Ascending aorta (tissue), 2 donors: ENCODE measurements at regions not wholly inside any gene's neighbourhood (a gene's known extent, or its start where the extent isn't known, plus 50 kb on each side); places are given as distances from the start of the nearest gene placed in this dataset.

Experiments
- DNase-seq, 2 donors: peaks; one replicate each; pipeline ENCODE4 v3.0.0-alpha.2; 2019; ENCODE audit warnings: low spot score in 2 of 2
- H3K27ac ChIP-seq, 2 donors: fragments of 200-600 bp; sonication (generic); one replicate each; pipeline ENCODE4 v1.5.1; 2016 to 2017; ENCODE audit warnings: mild to moderate bottlenecking in 1 of 2
- H3K27me3 ChIP-seq: fragments of 200-600 bp; sonication (generic); one replicate; pipeline ENCODE4 v1.5.1; 2017
- H3K36me3 ChIP-seq, 2 donors: fragments of 200-600 bp; sonication (generic); one replicate each; pipeline ENCODE4 v1.5.1; 2016
- H3K4me1 ChIP-seq, 2 donors: fragments of 200-600 bp; sonication (generic); one replicate each; pipeline ENCODE4 v1.5.1; 2016 to 2017; ENCODE audit warnings: mild to moderate bottlenecking in 1 of 2
- H3K4me3 ChIP-seq, 2 donors: fragments of 200-600 bp; sonication (generic); one replicate each; pipeline ENCODE4 v1.5.1; 2016 to 2017; ENCODE audit warnings: mild to moderate bottlenecking in 1 of 2
- H3K9me3 ChIP-seq, 2 donors: fragments of 200-600 bp; sonication (generic); one replicate each; pipeline ENCODE4 v1.5.1; 2016
- intact Hi-C: fragments of 100-400 bp; cut with DNase I; formaldehyde crosslinking; loops from one replicate; pipeline ENCODE4 v1.15.1; 2023
- TF ChIP-seq, protein P1 (sequence below), 3 experiments: fragments of 200-600 bp in 2 of 3; fragments of 450-650 bp in 1 of 3; sonication (generic) in 2 of 3; IDR thresholded peaks; one replicate each; pipeline ENCODE4 v1.5.1; 2016 to 2019; ENCODE audit warnings: antibody characterized with exemption in 3 of 3, mild to moderate bottlenecking in 1 of 3, moderate library complexity in 1 of 3

DNA sequence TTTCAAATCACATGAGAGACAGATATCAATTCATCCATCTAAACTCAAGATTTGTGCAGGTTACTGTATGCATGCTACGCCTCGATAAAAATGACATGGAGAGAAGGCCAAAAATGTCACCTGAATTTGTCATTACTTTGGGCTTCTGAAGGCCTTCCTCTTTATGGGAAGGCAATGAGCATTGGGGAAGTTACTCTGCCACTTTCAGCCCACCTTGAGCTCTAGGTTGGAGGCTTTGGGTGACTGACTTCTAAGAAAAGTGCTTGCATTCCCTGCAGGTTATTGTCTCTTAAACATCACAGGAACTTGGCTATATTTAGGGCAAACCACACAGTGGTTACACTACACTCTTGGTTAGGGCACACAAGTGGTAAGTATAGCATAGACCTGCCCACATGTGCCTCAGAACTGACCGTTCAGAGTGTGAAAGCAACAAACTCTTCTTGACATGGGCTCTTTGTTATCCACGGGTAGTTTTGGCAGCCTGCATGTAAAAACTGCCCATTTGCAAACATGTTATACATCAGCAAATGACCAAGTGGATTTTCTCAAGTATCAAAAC is 169.5 kb downstream of the ZNF608 start:
- H3K36me3 ChIP-seq, result no peaks in the 10 kb centered on the region
- H3K4me1 ChIP-seq, result no peaks in the 10 kb centered on the region
- H3K9me3 ChIP-seq, result no peaks in the 10 kb centered on the region
- H3K4me3 ChIP-seq, result no peak overlapping the region
- no peak for DNase-seq
- H3K27ac ChIP-seq, result no peak overlapping the region
- intact Hi-C loops, result no loop called here
- TF ChIP-seq, protein P1, sequence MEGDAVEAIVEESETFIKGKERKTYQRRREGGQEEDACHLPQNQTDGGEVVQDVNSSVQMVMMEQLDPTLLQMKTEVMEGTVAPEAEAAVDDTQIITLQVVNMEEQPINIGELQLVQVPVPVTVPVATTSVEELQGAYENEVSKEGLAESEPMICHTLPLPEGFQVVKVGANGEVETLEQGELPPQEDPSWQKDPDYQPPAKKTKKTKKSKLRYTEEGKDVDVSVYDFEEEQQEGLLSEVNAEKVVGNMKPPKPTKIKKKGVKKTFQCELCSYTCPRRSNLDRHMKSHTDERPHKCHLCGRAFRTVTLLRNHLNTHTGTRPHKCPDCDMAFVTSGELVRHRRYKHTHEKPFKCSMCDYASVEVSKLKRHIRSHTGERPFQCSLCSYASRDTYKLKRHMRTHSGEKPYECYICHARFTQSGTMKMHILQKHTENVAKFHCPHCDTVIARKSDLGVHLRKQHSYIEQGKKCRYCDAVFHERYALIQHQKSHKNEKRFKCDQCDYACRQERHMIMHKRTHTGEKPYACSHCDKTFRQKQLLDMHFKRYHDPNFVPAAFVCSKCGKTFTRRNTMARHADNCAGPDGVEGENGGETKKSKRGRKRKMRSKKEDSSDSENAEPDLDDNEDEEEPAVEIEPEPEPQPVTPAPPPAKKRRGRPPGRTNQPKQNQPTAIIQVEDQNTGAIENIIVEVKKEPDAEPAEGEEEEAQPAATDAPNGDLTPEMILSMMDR (IDR thresholded peaks at IDR 0.05), result no peak
- no peaks in the 10 kb centered on the region for H3K27me3 ChIP-seq

DNA sequence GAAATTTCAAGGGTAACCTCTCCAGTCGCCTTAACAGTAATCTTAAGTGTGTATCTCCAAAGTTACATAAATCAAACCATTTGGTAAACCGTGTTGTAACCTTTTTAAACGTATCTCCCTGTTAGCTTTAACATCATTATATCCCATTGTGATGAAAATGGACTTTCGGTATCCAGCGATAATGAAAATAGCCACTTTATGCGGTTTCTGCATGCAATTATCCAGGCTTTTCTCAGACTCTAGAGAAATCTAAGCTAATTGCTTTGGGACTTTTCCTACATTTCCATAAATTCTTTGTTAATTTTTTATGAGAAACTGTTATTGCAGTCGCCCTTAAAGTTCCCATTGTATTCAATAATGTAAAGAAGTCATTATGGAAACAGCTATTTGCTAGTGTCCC is 170.7 kb downstream of the ZNF608 start:
- Histone ChIP-seq H3K9me3 (no peaks in the 10 kb centered on the region), H3K4me3 (no peak overlapping the region), H3K36me3 (no peaks in the 10 kb centered on the region), H3K4me1 (no peaks in the 10 kb centered on the region), H3K27ac (no peak overlapping the region), H3K27me3 (no peaks in the 10 kb centered on the region)
- TF ChIP-seq, protein P1 (IDR thresholded peaks at IDR 0.05), result no peak
- DNase-seq, result no peak
- intact Hi-C loops, result no loop called here

DNA sequence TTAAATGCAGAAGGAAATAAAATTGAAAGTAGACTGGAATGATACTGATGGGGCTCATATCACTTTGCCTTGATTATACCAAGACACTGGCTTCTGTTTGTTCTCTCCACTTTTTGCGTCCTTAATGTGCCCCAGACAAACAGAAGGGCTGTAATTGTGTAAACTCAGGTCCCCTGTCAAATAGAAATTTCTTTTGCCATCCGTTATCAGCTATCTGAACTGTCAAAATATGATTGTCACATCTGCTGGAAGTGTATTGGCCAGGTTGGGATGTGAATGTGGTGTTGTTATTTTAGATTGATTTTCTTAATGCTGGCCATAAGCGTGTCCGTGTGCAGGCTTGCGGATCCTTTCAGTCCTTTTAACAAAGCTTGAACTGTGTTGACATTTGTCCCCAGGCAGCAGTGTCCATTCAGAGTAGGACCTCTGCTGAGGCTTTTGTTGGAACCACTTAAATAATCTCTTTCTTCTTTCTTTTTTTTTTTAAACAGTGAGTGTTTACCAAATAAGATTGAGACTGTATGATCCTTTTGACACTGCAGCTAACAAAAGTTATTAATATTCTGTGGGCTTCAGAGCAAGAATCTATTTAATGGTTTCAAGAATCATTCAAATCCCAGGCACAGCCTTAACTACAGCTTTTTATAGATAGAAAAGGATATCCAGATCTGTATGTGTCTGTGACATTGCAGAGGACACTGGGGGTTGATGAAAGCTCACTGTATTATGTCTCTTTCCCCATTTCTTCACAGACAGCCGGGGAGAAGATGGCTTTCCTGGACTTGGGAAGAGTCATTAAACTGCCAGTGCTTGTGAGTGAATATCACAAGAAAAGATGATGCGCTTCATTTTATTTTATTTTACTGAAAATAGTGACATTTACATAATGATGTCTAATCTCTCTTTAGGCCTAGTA is 171.7 kb downstream of the ZNF608 start:
- intact Hi-C loops, result no loop called here
- DNase-seq, result no peak
- H3K9me3 ChIP-seq, result no peaks in the 10 kb centered on the region

DNA sequence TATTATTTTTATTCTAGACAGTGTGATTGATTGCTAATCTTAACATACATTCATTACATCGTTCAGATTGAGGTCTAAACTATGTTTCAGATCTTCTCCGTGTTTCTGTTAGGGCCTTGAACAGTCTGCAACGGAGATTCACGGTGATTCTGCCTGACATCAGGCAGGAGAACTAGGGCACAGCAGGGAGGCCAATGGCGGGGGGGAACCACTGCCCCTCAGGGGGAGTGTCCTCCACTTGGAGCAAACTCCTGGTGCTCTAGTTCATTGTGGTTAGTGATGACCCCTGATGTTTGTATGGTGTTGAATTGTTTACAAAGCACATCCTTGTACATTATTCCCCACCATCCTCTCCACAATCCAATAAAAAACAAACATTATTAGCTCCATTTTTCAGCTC is 173.5 kb downstream of the ZNF608 start:
- no peaks in the 10 kb centered on the region for H3K36me3 ChIP-seq
- H3K27ac ChIP-seq, result no peak overlapping the region
- no peaks in the 10 kb centered on the region for H3K9me3 ChIP-seq
- H3K4me3 ChIP-seq, result no peak overlapping the region
- no peaks in the 10 kb centered on the region for H3K4me1 ChIP-seq
- TF ChIP-seq, protein P1 (IDR thresholded peaks at IDR 0.05), result no peak
- no peaks in the 10 kb centered on the region for H3K27me3 ChIP-seq
- intact Hi-C loops, result no loop called here
- DNase-seq, result no peak

More for the DNA sequence above, 171.7 kb downstream of the ZNF608 start:
- H3K4me1 ChIP-seq, result no peaks in the 10 kb centered on the region
- H3K27ac ChIP-seq, result no peak overlapping the region
- H3K4me3 ChIP-seq, result no peak overlapping the region
- H3K36me3 ChIP-seq, result no peaks in the 10 kb centered on the region
- H3K27me3 ChIP-seq, result no peaks in the 10 kb centered on the region
- TF ChIP-seq, protein P1 (IDR thresholded peaks at IDR 0.05), result no peak

DNA sequence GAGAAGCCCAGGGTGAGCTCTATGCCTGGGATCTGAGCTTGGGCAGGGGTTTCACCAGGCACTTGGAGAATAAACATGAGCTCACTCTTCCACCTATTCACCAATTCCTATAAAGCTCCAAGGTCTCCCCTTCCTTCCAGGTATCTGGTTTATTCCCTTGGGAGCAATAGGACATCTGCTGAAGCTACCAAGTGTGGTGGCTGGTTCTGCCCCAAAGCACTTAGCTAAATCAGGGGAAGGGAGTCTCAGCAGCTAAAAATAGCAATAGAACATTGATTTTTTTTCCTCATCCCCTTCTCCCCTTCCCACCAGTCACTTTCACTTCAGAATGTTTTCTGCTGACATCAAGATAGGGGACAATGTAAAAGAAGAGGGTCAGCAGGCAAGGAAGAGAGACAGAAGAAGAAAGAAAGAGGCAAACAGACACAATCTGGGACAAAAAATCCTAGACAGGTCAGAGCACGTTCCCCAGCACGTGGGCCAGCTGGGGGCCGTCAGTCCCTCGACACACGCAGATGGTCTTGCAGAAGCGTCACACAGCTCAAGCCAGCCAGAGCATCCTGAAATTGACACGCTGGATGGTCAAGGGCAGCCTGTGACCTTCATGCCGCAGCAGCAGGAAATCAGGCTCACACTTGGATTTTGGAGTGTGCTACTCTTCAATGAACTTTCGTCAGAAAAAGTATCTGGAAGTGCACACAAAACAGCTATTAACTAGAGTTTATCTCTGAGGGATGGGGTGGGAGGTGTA is 176.0 kb downstream of the ZNF608 start:
- intact Hi-C loops, result no loop called here
- no peaks in the 10 kb centered on the region for H3K36me3 ChIP-seq

More for the DNA sequence above, 176.0 kb downstream of the ZNF608 start:
- DNase-seq, result no peak
- Histone ChIP-seq H3K27ac (no peak overlapping the region), H3K27me3 (no peaks in the 10 kb centered on the region), H3K4me3 (no peak overlapping the region), H3K9me3 (no peaks in the 10 kb centered on the region), H3K4me1 (no peaks in the 10 kb centered on the region)
- TF ChIP-seq, protein P1 (IDR thresholded peaks at IDR 0.05), result no peak
